SK-N-SH (cell line): ENCODE measurements at regions not wholly inside any gene's neighbourhood (a gene's known extent, or its start where the extent isn't known, plus 50 kb on each side); places are given as distances from the start of the nearest gene placed in this dataset.

Experiments
- ELF1 ChIP-seq: IDR thresholded peaks from 2 replicates; pipeline ENCODE4 v1.4.0; 2012
- POLR2AphosphoS5 ChIP-seq: IDR thresholded peaks from 2 replicates; pipeline ENCODE4 v1.6.1; 2012; ENCODE audit warnings: low read depth, low read length
- TAF1 ChIP-seq: IDR thresholded peaks from 2 replicates; pipeline ENCODE4 v1.6.1; 2012; ENCODE audit warnings: low read depth, mild to moderate bottlenecking, low read length, moderate library complexity, borderline replicate concordance
- YY1 ChIP-seq: IDR thresholded peaks from 2 replicates; pipeline ENCODE4 v1.4.0; 2012; ENCODE audit warnings: low read depth, mild to moderate bottlenecking
- TF ChIP-seq, protein P1 (sequence below): fragments of 200-600 bp; sonication (generic); IDR thresholded peaks from 2 replicates; pipeline ENCODE4 v1.6.1; 2017; ENCODE audit warnings: antibody characterized with exemption, mild to moderate bottlenecking, moderate library complexity

DNA sequence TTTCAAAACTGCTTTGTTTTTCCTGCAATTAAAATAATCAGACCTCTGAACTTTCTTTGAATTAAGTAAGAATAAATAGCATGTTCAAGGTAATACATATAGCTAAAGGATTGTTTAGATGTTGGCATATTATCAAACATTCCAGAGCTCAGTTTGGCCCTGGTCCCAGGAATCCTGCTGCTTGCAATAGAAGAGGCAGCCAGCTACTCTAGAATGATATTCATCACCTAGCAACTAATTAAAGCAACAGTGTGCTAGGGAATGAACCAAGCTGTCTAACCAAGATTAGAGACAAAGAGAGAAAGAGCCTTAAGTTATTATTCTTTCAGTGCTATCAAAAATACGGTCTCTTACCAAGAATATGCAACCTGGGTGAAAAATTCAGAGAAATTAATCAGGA, 460.9 kb downstream of the GABRG1 start:
- TF ChIP-seq TAF1 (no peak), ELF1 (no peak), POLR2AphosphoS5 (no peak), YY1 (no peak)
- TF ChIP-seq, protein P1, sequence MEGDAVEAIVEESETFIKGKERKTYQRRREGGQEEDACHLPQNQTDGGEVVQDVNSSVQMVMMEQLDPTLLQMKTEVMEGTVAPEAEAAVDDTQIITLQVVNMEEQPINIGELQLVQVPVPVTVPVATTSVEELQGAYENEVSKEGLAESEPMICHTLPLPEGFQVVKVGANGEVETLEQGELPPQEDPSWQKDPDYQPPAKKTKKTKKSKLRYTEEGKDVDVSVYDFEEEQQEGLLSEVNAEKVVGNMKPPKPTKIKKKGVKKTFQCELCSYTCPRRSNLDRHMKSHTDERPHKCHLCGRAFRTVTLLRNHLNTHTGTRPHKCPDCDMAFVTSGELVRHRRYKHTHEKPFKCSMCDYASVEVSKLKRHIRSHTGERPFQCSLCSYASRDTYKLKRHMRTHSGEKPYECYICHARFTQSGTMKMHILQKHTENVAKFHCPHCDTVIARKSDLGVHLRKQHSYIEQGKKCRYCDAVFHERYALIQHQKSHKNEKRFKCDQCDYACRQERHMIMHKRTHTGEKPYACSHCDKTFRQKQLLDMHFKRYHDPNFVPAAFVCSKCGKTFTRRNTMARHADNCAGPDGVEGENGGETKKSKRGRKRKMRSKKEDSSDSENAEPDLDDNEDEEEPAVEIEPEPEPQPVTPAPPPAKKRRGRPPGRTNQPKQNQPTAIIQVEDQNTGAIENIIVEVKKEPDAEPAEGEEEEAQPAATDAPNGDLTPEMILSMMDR, result no peak
